ENCODE measurements at regions not wholly inside any gene's neighbourhood (a gene's known extent, or its start where the extent isn't known, plus 50 kb on each side); places are given as distances from the start of the nearest gene placed in this dataset.
"Not testable (repeated sequence)": the region's sequence is repeated elsewhere in the genome, so short reads cannot be mapped to it uniquely, and the experiment has no call there.

DNA sequence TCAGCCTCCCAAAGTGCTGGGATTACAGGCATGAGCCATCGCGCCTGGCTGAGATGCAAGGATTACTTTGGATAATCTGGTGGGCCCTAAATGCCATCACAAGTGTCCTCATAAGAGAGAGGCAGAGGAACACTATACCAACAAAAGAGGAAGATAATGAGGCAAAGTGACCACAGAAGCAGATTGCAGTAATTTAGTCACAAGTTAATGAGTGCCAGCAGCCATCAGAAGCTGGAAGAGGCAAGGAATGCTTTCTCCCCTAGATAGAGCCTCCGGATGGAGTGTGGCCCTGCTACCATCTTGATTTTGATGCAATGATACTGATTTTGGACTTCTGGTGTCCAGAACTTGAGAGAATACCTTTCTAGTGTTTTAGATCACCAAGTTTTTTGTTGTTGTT is 122.3 kb downstream of the SPATA31D1 start:
- no peak for DNase-seq (ENCODE audit: missing footprints)
- intact Hi-C loops (cut with DNase I) = no loop called here
- no peak for ATAC-seq

- DNase-seq (ENCODE audit: missing footprints) = no peak
Observed at GRCh38 chr9:82115331-82115730, 126.8 kb downstream of the SPATA31D1 start.

GRCh38 chr9:82115900-82116299 is 127.3 kb downstream of the SPATA31D1 start:
- intact Hi-C loops (cut with DNase I) = no loop called here
- ATAC-seq = no peak
- DNase-seq (ENCODE audit: missing footprints) = no peak

More at GRCh38 chr9:82115331-82115730, 126.8 kb downstream of the SPATA31D1 start:
- no peak for ATAC-seq
- intact Hi-C loops (cut with DNase I) = no loop called here

- ATAC-seq (no peak), DNase-seq (ENCODE audit: missing footprints) (no peak)
- intact Hi-C loops (cut with DNase I) = no loop called here
Observed at GRCh38 chr9:82116556-82116955, 128.0 kb downstream of the SPATA31D1 start.

GRCh38 chr9:82117026-82117811 is 128.6 kb downstream of the SPATA31D1 start:
- intact Hi-C loops (cut with DNase I) = no loop called here
- ATAC-seq = no peak
- no peak for DNase-seq (ENCODE audit: missing footprints)

- ATAC-seq (no peak), DNase-seq (ENCODE audit: missing footprints) (no peak)
Observed at GRCh38 chr9:82122731-82123130, 134.2 kb downstream of the SPATA31D1 start.

DNA sequence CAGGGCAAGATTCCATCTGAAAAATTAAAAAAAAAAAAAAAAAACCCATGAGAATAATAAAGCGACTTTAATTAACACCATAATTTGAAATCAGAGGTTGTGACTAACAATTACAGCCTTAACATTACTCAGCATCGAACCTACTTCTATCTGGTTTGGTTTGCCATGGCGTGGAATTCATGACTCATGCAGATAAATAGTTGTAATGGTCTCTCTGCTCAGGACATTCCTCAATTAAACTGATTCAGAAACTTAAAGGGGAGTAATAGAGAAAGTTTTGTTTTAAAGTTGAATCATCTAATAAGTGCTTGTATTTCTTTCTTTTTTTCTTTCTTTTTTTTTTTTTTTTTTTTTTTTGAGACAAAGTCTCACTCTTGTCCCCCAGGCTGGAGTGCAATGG is 135.5 kb downstream of the SPATA31D1 start:
- DNase-seq (ENCODE audit: missing footprints) (no peak), ATAC-seq (no peak)
- intact Hi-C loops (cut with DNase I) = no loop called here

More at GRCh38 chr9:82122731-82123130, 134.2 kb downstream of the SPATA31D1 start:
- intact Hi-C loops (cut with DNase I) = no loop called here

DNA sequence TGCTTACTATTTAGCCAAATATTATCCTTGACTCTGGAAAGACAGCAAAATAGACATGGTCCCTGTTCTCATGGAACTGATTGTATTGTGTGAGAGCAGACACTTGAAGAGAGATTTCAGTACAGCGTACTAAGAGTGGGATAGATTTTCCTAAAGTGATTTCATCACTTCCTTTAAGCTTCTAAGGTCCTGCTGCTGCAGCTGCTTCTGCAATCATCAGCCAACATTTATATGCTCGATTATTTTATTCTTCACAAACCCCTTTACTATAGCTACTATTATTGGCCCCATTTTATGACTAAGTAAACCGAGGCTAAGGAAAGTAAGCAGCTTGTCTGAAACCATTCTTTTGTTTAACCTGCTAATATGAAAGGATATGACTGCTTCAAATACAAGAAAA is 137.7 kb downstream of the SPATA31D1 start:
- DNase-seq (ENCODE audit: missing footprints) = no peak
- intact Hi-C loops (cut with DNase I) = no loop called here
- no peak for ATAC-seq

- DNase-seq (ENCODE audit: missing footprints) (no peak), ATAC-seq (no peak)
- intact Hi-C loops (cut with DNase I) = no loop called here
Observed at GRCh38 chr9:82127465-82127864, 138.9 kb downstream of the SPATA31D1 start.

DNA sequence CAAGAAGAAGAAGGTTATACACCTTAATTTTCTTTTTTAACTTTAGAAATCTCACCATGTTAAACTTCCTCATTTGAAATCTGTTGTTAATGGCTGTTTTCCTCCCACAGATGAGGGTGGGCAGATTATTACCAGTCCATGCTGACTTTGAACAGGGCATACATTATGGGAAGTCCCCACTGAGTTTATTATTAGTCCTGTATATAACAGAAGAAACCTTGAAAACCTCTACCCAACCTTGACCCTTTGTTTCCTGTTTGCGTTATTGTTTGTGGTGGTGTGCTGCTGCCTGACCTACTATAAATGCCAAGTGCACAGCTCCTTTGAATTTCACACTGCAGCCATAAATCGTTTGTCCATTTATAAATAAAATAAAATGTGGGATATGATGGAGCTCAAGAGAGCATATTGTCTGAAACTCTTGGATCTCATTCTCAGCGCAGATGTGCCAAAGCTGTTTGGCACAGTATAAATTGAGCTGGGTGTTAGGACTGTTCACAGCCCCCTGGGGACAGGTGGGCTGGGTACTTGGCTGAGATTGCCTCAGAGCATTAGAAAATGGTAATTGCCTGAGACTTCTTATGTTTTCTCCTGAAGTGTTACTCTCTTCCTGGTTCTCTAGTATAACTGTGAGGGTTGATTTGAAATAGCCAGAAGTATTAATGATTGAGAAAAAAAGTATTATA is 139.6 kb downstream of the SPATA31D1 start:
- no peak for DNase-seq (ENCODE audit: missing footprints)
- no peak for ATAC-seq
- intact Hi-C loops (cut with DNase I) = no loop called here

DNA sequence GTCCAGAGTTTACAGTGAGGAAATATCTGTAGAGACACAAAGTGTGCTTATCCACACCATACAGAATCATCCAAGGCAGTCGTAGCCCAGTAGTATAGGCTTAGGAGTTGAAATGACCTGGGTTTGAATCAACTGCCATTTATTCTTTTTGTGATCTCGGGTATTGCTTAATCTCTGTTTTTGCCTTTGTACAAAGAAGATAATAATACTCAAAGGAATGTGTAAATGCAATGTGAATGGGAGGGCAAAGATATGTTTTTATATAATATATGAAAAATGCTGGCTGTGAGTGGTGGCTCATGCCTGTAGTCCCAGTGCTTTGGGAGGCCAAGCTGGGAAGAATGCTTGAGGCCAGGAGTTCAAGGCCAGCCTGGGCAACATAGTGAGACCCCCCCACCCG is 141.1 kb downstream of the SPATA31D1 start:
- ATAC-seq = no peak
- DNase-seq (ENCODE audit: missing footprints) = no peak
- intact Hi-C loops (cut with DNase I) = no loop called here

- peak; percentile 32 for DNase-seq (ENCODE audit: missing footprints)
- no peak for ATAC-seq
- intact Hi-C loops (cut with DNase I) = no loop called here
Observed at GRCh38 chr9:82130331-82131042, 141.9 kb downstream of the SPATA31D1 start.

GRCh38 chr9:82131072-82131471 is 142.5 kb downstream of the SPATA31D1 start:
- intact Hi-C loops (cut with DNase I) = no loop called here
- ATAC-seq = no peak
- peak; percentile 55 for DNase-seq (ENCODE audit: missing footprints)

DNA sequence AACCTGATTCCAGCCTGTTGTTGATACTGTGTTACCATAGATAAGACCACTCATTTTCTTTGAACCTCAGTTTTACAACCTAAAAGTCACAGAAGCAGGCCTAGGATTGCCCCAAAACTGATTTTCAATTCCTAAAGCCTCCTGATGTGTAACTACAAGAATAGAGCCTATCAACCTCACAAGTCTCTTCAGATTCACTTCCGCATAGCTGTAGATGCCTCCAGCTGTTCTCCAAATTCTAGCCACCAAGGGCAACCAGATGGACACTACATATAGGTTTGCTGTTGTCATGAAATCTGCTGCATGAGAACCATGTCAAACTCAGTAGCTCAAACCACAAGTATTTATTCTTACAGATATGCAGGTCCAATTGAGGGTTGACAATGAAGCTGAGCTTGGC is 143.5 kb downstream of the SPATA31D1 start:
- intact Hi-C loops (cut with DNase I) = no loop called here
- DNase-seq (ENCODE audit: missing footprints) (no peak), ATAC-seq (no peak)

- ATAC-seq (no peak), DNase-seq (ENCODE audit: missing footprints) (no peak)
- intact Hi-C loops (cut with DNase I) = no loop called here
Observed at GRCh38 chr9:82134010-82134409, 145.4 kb downstream of the SPATA31D1 start.

- DNase-seq (ENCODE audit: missing footprints) = no peak
- intact Hi-C loops (cut with DNase I) = no loop called here
- ATAC-seq = no peak
Observed at GRCh38 chr9:82135106-82135505, 146.5 kb downstream of the SPATA31D1 start.

- DNase-seq (ENCODE audit: missing footprints); intact Hi-C loops (cut with DNase I); ATAC-seq: not testable (repeated sequence)
Observed at GRCh38 chr9:82138081-82138480, 149.5 kb downstream of the SPATA31D1 start.

DNA sequence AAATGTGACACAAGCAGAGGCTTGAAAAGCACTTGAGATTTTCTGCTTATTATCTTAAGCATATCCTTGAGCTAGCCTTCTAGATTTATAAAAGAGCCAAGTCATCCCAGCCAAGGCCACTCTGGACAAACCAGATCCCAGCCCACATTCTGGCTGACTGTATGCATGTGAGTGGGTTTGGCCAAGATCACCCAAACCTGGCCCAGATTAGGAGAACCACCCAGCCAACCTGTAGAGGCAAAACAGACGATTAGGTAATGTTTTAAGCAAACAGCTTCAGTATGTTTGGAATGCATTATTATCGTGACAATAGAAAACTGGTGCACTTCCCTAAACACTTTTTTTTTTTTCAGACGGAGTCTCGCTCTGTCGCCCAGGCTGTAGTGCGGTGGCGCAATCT is 151.9 kb downstream of the SPATA31D1 start:
- DNase-seq (ENCODE audit: missing footprints) (no peak), ATAC-seq (no peak)
- intact Hi-C loops (cut with DNase I) = no loop called here

DNA sequence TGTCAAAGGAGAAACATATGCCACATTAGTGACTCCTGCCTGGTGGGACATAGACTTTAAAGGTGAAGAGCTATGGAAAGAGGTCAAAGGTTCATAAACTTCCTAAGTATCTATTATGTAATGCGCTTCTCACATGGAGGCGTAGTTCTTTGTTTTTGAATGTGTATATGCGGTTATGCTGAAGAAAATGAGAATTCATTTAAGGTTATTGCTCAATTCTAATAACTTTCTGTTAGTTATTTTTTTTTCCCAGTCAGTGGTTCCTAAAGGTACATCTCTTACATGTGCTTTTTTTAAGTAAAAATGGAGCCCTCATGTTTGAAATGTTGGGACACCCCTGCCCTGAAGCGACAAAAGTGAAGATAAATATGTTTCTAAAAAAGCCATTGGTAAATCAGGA is 156.2 kb downstream of the SPATA31D1 start:
- DNase-seq (ENCODE audit: missing footprints) (no peak), ATAC-seq (no peak)
- intact Hi-C loops (cut with DNase I) = no loop called here

- intact Hi-C loops (cut with DNase I) = no loop called here
- ATAC-seq (no peak), DNase-seq (ENCODE audit: missing footprints) (no peak)
Observed at GRCh38 chr9:82146677-82147076, 158.1 kb downstream of the SPATA31D1 start.
